ENCODE measurements at regions not wholly inside any gene's neighbourhood (a gene's known extent, or its start where the extent isn't known, plus 50 kb on each side); places are given as distances from the start of the nearest gene placed in this dataset.

GRCh38 chr15:68506071-68506470, 72.7 kb upstream of the CORO2B start:
- TF ChIP-seq CTCF (IDR thresholded peaks at IDR 0.05 in 4 of 5, conservative IDR thresholded peaks at IDR 0.05 in 1 of 5) (no peak), POLR2A (IDR thresholded peaks at IDR 0.05) (no peak)
